HepG2 (cell line): ENCODE measurements at regions not wholly inside any gene's neighbourhood (a gene's known extent, or its start where the extent isn't known, plus 50 kb on each side); places are given as distances from the start of the nearest gene placed in this dataset.

Experiments
- CTCF ChIP-seq: sonication (generic); formaldehyde crosslinking; IDR thresholded peaks from 2 replicates; pipeline ENCODE4 v1.5.0; 2020; ENCODE audit warnings: mild to moderate bottlenecking, missing genetic modification reagents, moderate library complexity
- ELF1 ChIP-seq: sonication (generic); formaldehyde crosslinking; IDR thresholded peaks from 2 replicates; pipeline ENCODE4 v1.4.0; 2020; ENCODE audit warnings: missing genetic modification reagents
- FIP1L1 ChIP-seq: fragments of 200-400 bp; formaldehyde crosslinking; IDR thresholded peaks from 2 replicates; pipeline ENCODE4 v1.6.1; 2018; ENCODE audit warnings: low read depth, mild to moderate bottlenecking, low read length, moderate library complexity, borderline replicate concordance; ENCODE audit not compliant: insufficient read depth
- JUNB ChIP-seq: sonication (generic); formaldehyde crosslinking; IDR thresholded peaks from 2 replicates; pipeline ENCODE4 v1.8.0; 2022; ENCODE audit warnings: missing genetic modification reagents, mild to moderate bottlenecking, borderline replicate concordance
- MZF1 ChIP-seq: sonication (generic); formaldehyde crosslinking; IDR thresholded peaks from 2 replicates; pipeline ENCODE4 v1.8.1; 2023; ENCODE audit warnings: mild to moderate bottlenecking, missing genetic modification reagents, borderline replicate concordance
- PRDM10 ChIP-seq: sonication (generic); formaldehyde crosslinking; IDR thresholded peaks from 2 replicates; pipeline ENCODE4 v1.4.0; 2020; ENCODE audit warnings: low read depth, missing genetic modification reagents
- PRMT3 ChIP-seq: sonication (generic); formaldehyde crosslinking; IDR thresholded peaks from 2 replicates; pipeline ENCODE4 v1.8.1; 2022; ENCODE audit warnings: low read depth, mild to moderate bottlenecking, moderate library complexity, missing genetic modification reagents, borderline replicate concordance
- SPEN ChIP-seq: sonication (generic); formaldehyde crosslinking; IDR thresholded peaks from 2 replicates; pipeline ENCODE4 v1.5.1; 2020; ENCODE audit warnings: low read depth, mild to moderate bottlenecking, missing genetic modification reagents
- TAF1 ChIP-seq: sonication (generic); formaldehyde crosslinking; IDR thresholded peaks from 2 replicates; pipeline ENCODE4 v1.4.0; 2020; ENCODE audit warnings: missing genetic modification reagents
- USF2 ChIP-seq, 2 experiments: sonication (generic) in 1 of 2; formaldehyde crosslinking in 1 of 2; IDR thresholded peaks; 2 replicates each; pipeline versions ENCODE4 v1.5.1 to v1.6.1; 2011 to 2020; ENCODE audit warnings: borderline replicate concordance in 1 of 2, low read depth in 1 of 2, low read length in 1 of 2, mild to moderate bottlenecking in 1 of 2, missing genetic modification reagents in 1 of 2, moderate library complexity in 1 of 2
- ZBTB26 ChIP-seq: IDR thresholded peaks from 2 replicates; pipeline ENCODE4 v1.6.1; 2016; ENCODE audit warnings: missing compliant biosample characterization, missing genetic modification reagents, borderline replicate concordance
- ZNF383 ChIP-seq: sonication (generic); formaldehyde crosslinking; IDR thresholded peaks from 2 replicates; pipeline ENCODE4 v1.4.0; 2020; ENCODE audit warnings: missing genetic modification reagents, mild to moderate bottlenecking, borderline replicate concordance

GRCh38 chr1:200464784-200465400 lies 55.1 kb upstream of the ZNF281 start:
- TF ChIP-seq FIP1L1 (no peak), PRDM10 (CRISPR knock-in tag) (no peak), TAF1 (no peak), CTCF (CRISPR knock-in tag) (no peak), USF2 (IDR thresholded peaks at IDR 0.05; ENCODE audit: low read depth, low read length) (no peak), USF2 (CRISPR knock-in tag; IDR thresholded peaks at IDR 0.05; ENCODE audit: borderline replicate concordance) (no peak), ZBTB26 (CRISPR knock-in tag) (no peak), PRMT3 (CRISPR knock-in tag) (no peak), ELF1 (CRISPR knock-in tag) (no peak), JUNB (CRISPR knock-in tag) (no peak), MZF1 (CRISPR knock-in tag) (no peak), ZNF383 (CRISPR knock-in tag) (no peak), SPEN (CRISPR knock-in tag) (no peak)
